NCI-H2107 treated with DMSO at 0.1 percent for 48 hours (cell line): ENCODE measurements at regions not wholly inside any gene's neighbourhood (a gene's known extent, or its start where the extent isn't known, plus 50 kb on each side); places are given as distances from the start of the nearest gene placed in this dataset.
"Not testable (repeated sequence)": the region's sequence is repeated elsewhere in the genome, so short reads cannot be mapped to it uniquely, and the experiment has no call there.

Experiments used
- DNase-seq: peaks from one replicate; lab custom pipeline; 2025; ENCODE audit not compliant: unreplicated experiment; lab: John Stamatoyannopoulos, UW

DNA sequence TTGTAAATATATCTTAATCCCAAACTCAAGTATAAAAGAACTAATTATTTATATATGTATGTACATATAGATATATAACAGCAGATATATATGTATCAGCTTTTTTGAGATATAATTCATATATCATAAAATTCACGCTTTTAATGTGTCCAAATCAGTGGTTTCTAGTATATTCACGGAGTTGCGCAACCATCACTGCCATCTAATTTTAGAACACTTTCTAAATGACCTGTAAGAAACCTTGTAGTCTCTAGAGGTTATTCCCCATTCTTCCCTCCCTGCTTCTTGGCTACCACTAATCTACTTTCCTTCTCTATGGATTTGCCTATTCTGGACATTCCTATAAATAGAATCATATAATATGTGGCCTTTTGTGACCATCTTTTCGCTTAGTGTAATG, 163.5 kb upstream of the TCF4 start:
- no peak for DNase-seq

DNA sequence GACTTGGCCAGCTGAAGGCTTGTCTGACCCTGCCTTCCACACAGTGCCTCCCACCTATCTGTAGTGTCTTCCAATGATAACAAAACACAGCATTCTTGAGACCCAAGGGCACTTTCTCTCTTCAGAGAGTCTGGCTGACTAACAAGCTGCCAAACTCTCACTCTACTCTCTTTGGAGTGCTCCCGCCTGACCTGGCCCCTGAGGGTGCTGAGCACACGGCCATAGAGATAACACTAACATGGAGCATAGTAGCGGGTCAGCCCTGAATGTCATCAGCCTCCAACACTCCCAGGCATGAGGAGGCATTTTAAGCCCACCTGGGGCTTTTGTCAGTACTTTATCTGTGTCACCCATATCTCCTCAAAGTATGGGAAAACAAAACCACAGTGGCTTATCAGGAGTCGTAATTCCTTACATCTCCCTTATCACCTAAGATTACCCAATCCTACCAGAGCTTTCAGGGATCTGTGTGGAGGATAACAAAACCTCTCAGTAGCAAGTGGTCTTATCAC, 160.3 kb upstream of the TCF4 start:
- no peak for DNase-seq

DNA sequence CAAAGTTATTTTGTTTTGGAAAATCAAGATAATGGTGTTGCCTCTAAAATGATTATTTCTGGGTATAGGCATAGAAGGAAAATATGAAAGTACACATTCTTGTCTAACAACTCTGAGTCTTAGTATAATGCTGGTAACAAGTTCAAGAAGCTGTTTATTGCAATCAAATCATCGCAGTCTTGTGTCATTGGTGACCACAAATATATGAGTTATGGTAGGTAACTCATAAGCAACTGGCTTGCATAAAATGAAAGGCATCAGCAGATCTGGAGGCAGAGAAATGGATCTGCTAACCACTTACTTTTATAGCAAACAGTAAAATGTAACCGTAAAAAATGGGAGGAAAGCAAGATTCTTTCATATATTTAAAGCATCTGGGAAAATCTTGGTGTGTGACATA, 156.2 kb upstream of the TCF4 start:
- DNase-seq, result no peak

DNA sequence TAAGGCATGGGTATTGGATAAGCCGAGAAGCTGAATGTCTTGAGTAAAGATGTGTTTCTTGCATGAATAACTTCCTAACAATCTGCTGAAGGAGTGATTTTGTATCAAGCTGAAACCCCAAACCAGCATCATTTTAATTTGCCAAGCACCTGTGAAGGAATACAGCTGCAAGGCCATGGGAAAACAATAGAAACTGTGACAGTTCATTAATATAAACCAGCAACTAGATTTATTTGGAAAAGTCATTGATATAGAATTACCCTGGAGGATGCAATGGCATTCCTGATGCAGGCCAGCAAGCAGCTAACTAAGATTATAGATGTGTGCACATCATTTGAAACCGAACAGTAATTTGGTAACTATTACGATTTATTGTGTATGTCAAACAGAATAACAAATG, 155.7 kb upstream of the TCF4 start:
- DNase-seq, result no peak

DNA sequence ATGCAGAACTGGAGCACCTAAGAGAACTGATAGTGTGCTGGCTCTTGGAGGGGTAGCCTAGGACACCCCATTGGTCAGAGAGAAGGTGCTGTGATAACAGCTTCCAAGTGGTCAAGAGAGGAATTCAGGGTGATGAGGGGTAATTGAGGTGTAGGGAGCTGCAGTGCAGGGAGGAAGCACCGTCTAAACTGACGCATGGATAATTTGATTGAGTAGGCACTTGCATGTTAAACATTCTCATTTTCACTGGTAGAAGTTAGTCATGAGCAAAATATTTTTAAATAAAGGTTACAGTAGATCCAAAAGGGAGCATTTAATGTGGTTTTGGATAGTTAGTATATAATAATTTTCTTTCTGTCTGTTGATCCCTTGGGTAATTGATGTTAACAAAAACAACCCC, 155.1 kb upstream of the TCF4 start:
- DNase-seq, result no peak

DNA sequence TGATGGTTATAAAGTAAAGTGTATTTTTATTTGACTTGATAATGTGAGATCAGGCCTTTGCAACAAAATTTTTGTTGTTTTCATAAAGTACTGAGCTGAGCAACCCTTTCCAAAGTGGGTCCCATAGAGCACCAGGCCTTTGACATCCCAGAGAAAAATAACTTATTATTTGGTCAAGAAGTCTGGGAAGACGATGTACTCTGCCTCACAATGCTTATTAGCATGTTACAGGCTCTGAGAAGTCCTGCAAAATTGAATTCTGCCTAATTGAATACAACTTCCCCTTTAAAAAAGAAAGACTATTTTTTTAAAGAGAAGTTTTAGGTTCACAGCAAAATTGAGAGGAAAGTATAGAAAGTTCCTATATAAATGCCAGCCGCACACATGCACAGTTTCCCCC, 151.5 kb upstream of the TCF4 start:
- no peak for DNase-seq

DNA sequence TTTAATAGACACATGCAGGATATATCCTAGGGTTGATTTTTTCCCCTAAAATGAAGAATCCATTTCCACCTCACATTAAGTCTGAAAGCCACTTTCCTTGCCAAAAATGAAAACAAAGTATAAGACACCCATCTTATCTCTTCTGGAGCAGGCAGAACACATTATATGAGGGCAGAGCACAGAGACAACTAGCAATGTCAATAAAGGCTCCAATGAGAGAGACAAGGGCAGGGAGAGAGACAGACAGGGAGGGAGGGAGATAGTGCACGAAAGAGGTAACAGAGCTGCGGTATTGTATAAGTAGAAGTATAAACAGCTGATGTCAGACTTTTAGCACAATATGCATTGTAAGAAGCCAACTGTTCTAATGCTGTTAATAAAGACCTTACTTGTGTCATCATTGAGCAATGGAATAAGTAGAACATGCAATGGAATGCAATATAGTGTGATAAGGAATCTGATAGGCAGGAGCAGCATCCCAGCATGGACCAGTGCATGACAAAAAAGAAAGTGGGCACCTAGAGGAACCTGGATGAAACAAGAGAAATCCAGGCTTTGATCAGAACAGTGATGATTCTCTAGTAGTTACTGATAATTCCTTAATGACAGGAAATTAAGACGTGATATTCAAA, 150.6 kb upstream of the TCF4 start:
- no peak for DNase-seq

DNA sequence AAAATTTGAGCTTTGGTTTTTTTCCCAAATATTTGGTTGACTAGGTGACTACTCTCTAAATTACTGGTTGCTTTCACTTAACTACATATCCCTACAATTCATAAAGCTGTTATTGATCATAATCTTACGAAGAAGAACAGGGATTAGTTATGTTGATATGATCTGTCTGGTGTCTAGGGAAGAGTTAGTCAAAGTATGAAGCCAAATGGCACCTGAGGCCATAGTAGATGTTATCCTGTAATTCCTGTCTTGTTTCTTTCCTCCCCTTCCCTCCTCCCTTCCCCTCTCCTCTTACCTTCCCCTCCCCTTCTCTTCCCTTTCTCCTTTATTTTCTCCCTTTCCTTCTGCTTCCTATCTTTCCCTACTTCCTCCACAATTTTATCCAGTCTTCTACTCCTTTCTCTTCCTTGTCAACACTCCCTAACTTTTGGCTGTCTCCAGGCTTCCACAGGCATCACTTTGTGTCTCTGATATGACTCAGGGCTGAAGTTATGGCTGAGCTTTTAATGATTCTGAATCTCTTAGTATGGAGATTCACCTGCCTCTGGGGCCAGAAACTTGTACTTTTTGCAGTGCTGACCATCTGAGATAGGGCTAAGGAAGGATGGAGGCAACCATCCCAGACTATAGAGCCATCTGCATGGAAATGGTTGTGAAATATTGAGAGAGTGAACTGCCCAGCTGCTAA, 149.9 kb upstream of the TCF4 start:
- DNase-seq, result no peak

DNA sequence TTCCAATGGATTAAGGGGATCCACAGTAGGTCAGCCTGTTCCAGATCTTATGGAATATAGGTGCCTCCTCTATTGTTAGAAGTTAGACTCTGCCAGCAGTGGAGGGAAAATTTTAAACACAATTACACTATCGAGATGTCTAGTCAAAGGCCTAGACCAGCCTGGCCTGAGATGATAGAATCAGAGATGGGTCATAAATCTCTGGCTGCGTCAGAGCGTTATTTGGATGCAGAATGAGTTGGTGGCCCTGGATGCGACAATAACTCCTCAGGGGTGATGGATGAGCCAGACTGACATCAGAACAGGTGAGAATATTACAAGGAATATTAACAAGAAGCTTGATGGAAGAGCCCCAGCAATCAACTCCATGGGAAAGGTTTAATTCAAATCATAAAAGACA, 149.3 kb upstream of the TCF4 start:
- DNase-seq, result no peak

DNA sequence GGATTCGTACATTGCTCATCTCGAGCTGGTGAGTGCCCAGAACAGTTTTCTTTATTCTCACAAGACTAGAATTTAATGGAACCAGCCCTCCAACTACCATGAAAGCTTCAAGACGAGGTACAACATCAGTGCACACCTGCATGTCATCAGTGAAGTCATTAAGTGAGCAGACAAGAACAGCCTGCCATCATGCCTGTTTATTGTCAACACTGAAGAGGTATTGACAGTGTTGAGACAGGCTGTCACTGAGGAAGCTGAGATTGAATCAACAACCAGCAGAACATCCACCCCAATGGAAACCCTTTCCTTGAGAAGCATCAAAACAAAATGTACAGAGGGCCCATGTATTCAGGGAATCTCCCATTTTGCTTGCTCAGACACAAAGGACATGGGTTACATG, 148.0 kb upstream of the TCF4 start:
- DNase-seq, result no peak

DNA sequence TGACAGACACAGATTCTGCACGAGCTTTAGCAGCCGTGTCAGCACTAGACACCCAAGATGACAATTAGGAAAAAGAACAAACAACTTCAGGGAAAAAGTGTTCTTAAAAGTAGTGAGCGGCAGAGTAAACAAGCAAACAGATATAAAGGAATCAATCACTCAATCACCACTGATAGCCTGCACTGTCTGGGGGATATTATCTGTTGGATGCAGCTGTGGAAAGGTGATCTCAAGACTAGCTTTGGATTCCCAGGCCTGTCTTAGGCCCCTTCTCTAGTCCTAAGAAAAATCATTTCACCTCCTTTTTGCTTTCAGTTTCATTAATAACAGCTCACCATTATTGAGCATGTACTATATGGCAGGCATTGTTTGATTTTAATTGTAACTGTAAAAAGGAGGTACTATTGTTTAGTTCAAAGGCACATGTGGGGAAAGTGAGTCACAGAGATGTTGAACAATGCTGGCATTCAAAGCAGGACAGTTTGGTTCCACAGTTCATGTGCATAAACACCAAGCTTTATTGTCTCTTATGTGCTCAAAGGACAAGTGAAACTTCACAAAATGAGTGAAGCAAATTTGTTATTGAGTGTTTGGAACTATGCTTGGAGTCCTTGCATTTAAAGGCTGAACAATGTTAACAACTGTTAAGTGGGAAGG, 147.3 kb upstream of the TCF4 start:
- no peak for DNase-seq

DNA sequence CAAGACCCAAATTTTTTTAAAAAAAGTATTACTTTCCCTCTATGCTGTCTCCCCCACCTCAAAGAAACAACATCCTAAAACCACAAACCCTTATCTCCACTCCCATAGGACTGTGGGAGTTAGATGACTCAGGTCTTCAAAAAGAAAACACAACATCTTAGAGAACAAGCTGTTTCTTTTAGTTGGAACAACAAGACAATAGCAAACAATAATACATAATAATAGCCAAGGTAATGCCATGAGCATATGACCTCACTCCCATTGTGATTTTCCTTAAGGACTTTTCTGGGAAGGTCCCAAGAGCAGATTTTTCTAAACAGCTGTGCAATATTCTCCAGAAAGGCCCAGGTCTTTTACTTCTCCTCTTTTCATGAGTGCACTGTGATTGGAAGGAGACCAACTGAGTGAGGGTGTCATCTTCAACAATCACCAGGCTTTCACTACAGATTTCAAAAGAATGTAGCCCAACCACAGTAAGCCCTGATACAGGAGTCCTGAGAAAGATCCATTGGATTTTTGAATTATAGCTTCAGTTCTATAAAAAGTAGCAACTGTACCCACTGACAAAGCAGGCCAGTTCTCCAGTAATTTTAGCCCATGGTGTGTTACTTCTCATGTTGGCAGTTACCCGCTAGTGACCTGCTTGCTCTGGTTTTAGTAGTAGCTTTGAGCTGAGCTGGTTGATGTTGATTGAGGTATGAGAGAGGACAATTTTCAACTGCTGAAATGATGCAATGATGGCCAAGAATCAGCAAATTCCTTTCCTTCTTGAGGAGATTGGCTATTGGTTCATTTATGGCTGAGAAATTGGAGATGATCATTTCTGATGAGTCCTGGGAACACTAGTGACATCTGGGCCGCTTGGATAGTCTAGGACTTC, 144.5 kb upstream of the TCF4 start:
- DNase-seq, result no peak

DNA sequence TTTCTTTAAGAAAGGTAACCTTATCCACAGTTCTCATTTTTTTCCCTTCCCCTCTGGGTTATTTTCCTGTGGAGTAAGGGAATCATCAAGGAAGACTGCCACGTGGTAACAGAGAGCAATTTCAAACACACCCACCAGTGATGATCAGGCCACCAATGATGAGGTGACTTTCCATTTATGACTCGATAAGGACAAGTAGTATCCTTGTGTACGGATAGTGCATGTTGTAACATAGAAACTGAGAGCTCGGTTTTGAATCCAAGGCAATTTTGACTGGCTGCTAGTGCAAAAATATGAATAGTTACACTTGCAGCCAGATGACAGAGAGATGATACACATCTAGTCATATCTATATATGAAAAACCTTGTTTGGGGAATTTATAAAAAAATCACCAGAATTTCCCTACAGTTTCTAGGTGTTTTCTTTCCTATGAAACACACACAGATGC, 143.6 kb upstream of the TCF4 start:
- DNase-seq, result no peak

DNA sequence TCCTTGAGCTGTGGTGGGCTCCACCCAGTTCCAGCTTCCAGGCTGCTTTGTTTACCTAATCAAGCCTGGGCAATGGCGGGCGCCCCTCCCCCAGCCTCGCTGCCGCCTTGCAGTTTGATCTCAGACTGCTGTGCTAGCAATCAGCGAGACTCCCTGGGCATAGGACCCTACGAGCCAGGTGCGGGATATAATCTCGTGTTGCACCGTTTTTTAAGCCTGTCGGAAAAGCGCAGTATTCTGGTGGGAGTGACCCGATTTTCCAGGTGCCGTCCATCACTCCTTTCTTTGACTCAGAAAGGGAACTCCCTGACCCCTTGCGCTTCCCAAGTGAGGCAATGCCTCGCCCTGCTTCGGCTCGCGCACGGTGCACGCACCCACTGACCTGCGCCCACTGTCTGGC, 133.0 kb upstream of the TCF4 start:
- DNase-seq, result not testable (repeated sequence)

DNA sequence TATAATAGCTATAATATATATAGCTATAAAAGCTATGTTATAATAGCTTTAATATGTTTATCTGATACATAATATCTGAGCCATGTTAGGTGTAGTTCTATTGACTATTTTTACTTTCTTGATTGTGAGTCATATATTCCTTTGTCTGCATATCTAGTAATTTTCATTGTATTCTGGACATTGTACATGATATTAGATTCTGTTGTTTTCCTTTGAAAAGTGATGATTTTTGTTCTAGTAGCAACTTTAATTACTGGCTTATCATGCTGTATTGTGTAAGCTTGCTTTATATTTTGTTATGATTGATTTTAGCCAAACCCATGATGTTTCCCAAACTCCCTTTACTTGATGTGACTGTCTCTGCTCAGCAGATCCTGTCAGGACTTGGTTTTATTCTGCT, 125.7 kb upstream of the TCF4 start:
- DNase-seq, result no peak

DNA sequence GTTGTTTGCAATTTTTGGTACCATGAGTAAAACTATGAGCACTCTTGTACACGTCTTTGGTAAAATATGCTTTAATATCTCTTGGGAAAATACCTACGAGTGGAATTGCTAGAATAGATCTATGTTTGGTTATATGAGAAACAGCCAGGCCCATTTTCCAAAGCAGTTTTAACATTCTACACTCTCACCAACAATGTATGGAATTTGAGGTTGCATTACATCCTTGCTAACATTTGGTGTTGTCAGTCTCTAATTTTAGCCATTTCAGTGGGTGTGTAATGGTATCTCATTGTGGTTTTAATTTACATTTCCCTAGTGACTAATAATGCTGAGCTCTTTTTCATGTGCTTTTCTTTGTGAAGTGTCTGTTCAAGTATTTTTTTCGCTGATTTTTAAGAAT, 118.9 kb upstream of the TCF4 start:
- DNase-seq, result no peak

DNA sequence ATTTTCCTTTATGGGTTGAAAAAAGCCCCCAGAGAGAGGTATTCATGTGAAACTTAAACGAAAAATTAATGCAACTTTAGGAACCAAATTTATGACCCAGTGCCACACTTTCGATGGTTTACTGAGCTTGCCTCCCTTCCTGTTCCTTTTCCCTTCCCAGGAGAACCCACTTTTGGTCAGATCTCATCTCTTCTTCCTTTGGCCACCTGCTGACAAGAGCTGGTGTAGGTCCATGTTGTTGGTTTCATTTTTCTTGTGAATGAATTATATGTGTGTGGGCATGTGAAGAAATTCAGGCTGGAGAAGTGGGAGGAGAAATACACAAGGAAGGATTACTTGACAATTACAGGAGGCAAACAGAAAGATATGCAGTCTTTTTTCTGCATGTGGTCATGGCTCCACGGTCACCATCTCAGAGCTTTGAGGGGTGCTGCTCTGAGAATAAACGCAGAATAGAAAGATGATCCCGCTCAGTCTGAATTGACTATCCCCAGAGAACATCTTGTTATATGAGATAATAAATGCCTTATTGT, 111.3 kb upstream of the TCF4 start:
- DNase-seq, result no peak

DNA sequence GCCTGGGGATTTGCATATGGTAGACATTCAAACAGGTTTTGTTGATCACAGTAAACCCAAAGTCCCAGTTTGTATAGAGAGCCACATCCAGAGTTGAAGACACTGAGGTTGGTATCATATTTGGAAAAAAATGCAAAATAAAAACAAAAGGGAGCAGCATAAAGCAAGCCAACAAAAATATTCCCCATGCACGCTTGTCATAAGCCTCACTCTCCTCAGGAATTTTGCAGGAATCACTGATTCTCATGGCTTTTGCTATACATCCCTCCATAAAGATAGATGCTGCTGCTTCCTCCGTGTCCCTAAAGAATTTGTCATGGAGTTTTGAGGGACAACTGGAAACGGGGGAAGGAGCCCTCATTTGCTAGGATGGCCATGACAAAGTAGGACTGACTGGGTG, 108.8 kb upstream of the TCF4 start:
- no peak for DNase-seq

DNA sequence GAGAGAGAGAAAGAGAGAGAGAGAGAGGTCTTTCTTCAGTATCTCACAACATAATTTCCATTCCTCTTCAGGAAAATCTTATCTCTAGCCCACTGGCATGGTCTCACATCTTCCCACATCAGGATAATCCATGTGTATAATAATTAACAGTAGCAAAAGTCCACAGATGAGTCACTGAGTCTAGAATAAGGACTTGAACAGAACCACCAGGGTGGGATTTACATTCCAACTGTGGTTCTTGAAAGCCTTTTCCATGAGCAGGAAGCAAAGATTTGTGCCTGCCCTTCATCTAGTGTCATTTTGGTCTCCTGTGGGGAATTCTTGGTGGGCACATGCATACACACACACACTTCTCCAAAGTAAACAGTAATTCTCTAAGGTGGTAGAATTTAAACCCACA, 107.1 kb upstream of the TCF4 start:
- DNase-seq, result no peak

DNA sequence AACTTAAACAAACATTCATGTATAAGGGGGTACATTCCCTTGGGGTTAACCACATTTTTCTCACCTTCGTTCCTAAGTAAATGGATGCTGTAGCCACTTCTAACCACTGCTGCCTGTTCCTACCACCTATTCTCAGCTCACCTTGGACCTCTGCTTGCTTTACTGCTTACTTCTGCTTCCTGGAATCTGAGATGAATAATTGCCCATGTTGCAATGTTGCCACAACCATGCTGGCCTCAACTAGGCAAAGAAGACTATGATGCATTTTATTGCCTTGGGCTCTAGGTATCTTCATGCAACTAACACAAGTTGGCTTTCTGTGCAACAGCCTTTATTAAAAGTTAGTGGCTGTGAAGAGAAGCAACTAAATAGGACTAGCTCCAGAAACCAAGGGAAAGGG, 106.3 kb upstream of the TCF4 start:
- no peak for DNase-seq

DNA sequence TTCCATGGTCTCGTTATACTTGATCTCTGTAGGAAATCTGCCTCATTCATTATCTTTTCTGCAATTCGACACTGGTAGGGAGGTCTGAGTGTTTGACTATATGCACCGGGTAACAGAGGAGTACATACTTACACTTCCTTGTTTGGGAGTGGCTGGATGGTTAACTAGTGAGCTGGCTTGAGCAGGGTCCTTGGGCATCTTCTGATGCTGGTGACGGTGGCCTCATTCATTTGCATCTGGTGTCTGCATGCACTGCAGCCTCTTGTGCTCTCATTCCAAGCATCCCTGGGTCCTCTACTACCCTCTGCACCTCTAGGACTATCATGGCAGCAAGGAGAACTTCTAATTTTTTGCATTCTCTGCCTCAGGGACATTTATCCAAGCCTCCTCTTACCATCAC, 100.0 kb upstream of the TCF4 start:
- no peak for DNase-seq
